ENCODE measurements at regions not wholly inside any gene's neighbourhood (a gene's known extent, or its start where the extent isn't known, plus 50 kb on each side); places are given as distances from the start of the nearest gene placed in this dataset.

GRCh38 chr5:2130361-2130760 is 247.6 kb upstream of the IRX4 start:
- Histone ChIP-seq H2BK5ac (ENCODE audit: low read depth, low read length) (no peak overlapping the region), H2BK15ac (ENCODE audit: low read length) (no peak overlapping the region), H4K5ac (ENCODE audit: insufficient read length, low read depth, low read length) (no peak overlapping the region), H3K9ac (replicated peaks in 1 of 4; ENCODE audit: extremely low read depth in 1 of 4, low read depth in 3 of 4, low read length in 3 of 4) (no peak overlapping the region), H4K91ac (replicated peaks; ENCODE audit: insufficient read length, low read length) (no peak overlapping the region), H3K27ac (ENCODE audit: low read depth, low read length) (no peak overlapping the region), H3K14ac (ENCODE audit: insufficient read length) (no peak overlapping the region), H3K23ac (ENCODE audit: insufficient read length) (no peak overlapping the region), H3K18ac (ENCODE audit: extremely low read depth, low read length) (no peak overlapping the region), H2BK20ac (ENCODE audit: low read length) (no peak overlapping the region), H3K4me1 (replicated peaks in 1 of 4; ENCODE audit: control insufficient read depth in 3 of 4, insufficient read depth in 4 of 4, low read length in 3 of 4) (no peaks in the 10 kb centered on the region; a peak in 1 of 7 replicates), H3K9me3 (ENCODE audit: insufficient read depth in 2 of 2, low read depth in 1 of 2, low read length in 1 of 2) (no peaks in the 10 kb centered on the region), H2AFZ (ENCODE audit: low read length) (peak overlapping the region; percentile 50; the same call in 1 of the 2 replicates), H3K36me3 (ENCODE audit: control insufficient read depth in 2 of 4, insufficient read depth in 4 of 4, low read length in 3 of 4) (no peaks in the 10 kb centered on the region), H2BK120ac (replicated peaks; ENCODE audit: low read depth, low read length) (no peak overlapping the region), H2BK12ac (ENCODE audit: low read depth, low read length) (no peak overlapping the region), H4K8ac (ENCODE audit: extremely low read depth, insufficient read depth, low read length) (no peak overlapping the region), H3K4ac (replicated peaks; ENCODE audit: insufficient read length, low read depth, low read length) (no peak overlapping the region), H3K4me3 (ENCODE audit: extremely low read depth in 1 of 4, insufficient read depth in 2 of 4, low read depth in 3 of 4, low read length in 4 of 4) (no peak overlapping the region), H3K23me2 (ENCODE audit: low read depth, low read length) (no peaks in the 10 kb centered on the region), H3K27me3 (replicated peaks in 1 of 4; ENCODE audit: control insufficient read depth in 3 of 4, extremely low read depth in 1 of 4, insufficient read depth in 3 of 4, low read length in 3 of 4) (no peaks in the 10 kb centered on the region), H4K20me1 (replicated peaks in 1 of 2; ENCODE audit: control insufficient read depth in 1 of 2, insufficient read depth in 2 of 2, low read length in 2 of 2) (peaks cover 0 to 1% of the 10 kb centered on the region in 2 experiments), H3K56ac (replicated peaks; ENCODE audit: insufficient read length, low read depth, low read length) (no peak overlapping the region), H2AK5ac (ENCODE audit: low read depth, low read length) (no peak overlapping the region), H3K4me2 (ENCODE audit: insufficient read depth in 1 of 2, low read depth in 2 of 2, low read length in 2 of 2) (no peak overlapping the region), H3K79me1 (ENCODE audit: low read depth, low read length) (no peaks in the 10 kb centered on the region), H3K79me2 (ENCODE audit: control insufficient read depth in 1 of 2, insufficient read depth in 2 of 2, low read length in 2 of 2) (no peaks in the 10 kb centered on the region)
- ChIA-PET CTCF (ENCODE audit: partially characterized antibody) (no interaction called here), POLR2A (ENCODE audit: partially characterized antibody) (no interaction called here)
- DNase-seq (ENCODE audit: low read depth in 1 of 2, low spot score in 2 of 2) (no peak), FAIRE-seq (no peak)
- whole genome bisulfite sequencing, 2 experiments (ENCODE audit: extremely low coverage in 1 of 2, insufficient coverage in 1 of 2, insufficient read length in 1 of 2, insufficient replicate concordance in 2 of 2, low coverage in 1 of 2, low lambda C conversion rate in 2 of 2, missing lambda C conversion rate in 1 of 2): 80% methylated on average over 7 of the region's 7 CpGs; no CpG with 5 or more reads in 1 of the 2 experiments
- TF ChIP-seq YY1 (IDR thresholded peaks at IDR 0.05; ENCODE audit: low read depth, low read length): no peak
- TF ChIP-seq SRF (IDR thresholded peaks at IDR 0.05; ENCODE audit: low read depth, low read length): 0 out of 2 replicates have a peak, but pooled peaks have one; percentile 26
- TF ChIP-seq TAF1 (IDR thresholded peaks at IDR 0.05; ENCODE audit: low read depth, low read length): no peak
- no peak for TF ChIP-seq SIX5 (IDR thresholded peaks at IDR 0.05; ENCODE audit: low read depth, low read length)

Measured in H1 (cell line).